K562 (cell line): ENCODE measurements at regions not wholly inside any gene's neighbourhood (a gene's known extent, or its start where the extent isn't known, plus 50 kb on each side); places are given as distances from the start of the nearest gene placed in this dataset.

Experiments
- ATAC-seq: fragments of 200-7000 bp; cut with Tn5 transposase; 3 replicates; pipeline ENCODE4 v1.9.1; 2020; ENCODE audit warnings: moderate library complexity
- BruUV-seq: library from RNA; stranded (reverse); fragments of 400-500 nt; replicated peaks from 2 replicates; lab custom pipeline; 2021; lab: Mats Ljungman, UMichigan
- CTCF ChIA-PET: fragments of 300-600 bp; formaldehyde crosslinking; extraction: SDS; loops from one replicate; lab custom pipeline; 2021; ENCODE audit warnings: low intra/inter-chr PET ratio; lab: Yijun Ruan, JAX
- POLR2A ChIA-PET: fragments of 300-600, 350-650 bp; sonication (Branson Sonifier 250); formaldehyde crosslinking; extraction: SDS; loops from one replicate; lab custom pipeline; 2021; ENCODE audit warnings: antibody characterized with exemption, inconsistent platforms; lab: Yijun Ruan, JAX
- DNase-seq, 4 experiments: peaks; one replicate each; pipeline versions ENCODE4 v3.0.0 to v3.0.0-alpha.2; 2011 to 2018; ENCODE audit warnings: low spot score in 3 of 4, mixed read lengths in 3 of 4; ENCODE audit errors: extremely low read depth in 1 of 4
- FAIRE-seq: peaks from 2 replicates; lab custom pipeline; 2011; peaks lifted over from hg19 to GRCh38; lab: Jason Lieb, UNC
- H2AFZ ChIP-seq: 2 replicates; pipeline ENCODE4 v1.6.0; 2011; ENCODE audit warnings: low read depth, low read length, control low read depth, inconsistent platforms
- H3K27ac ChIP-seq: fragments of 200-600 bp; 3 replicates; pipeline ENCODE4 v1.8.0; 2011; ENCODE audit warnings: low read depth, mild to moderate bottlenecking, control low read depth, inconsistent platforms, low read length, moderate library complexity, mixed read lengths; ENCODE audit errors: extremely low read depth
- H3K27me3 ChIP-seq, 2 experiments: fragments of 300-600 bp in 1 of 2; 2 replicates in 1 of 2; 3 replicates in 1 of 2; pipeline versions ENCODE4 v1.6.0 to v1.8.0; 2011; ENCODE audit warnings: inconsistent platforms in 2 of 2, low read length in 2 of 2, mild to moderate bottlenecking in 1 of 2, mixed read lengths in 1 of 2, moderate library complexity in 1 of 2; ENCODE audit not compliant: control insufficient read depth in 2 of 2, insufficient read depth in 2 of 2
- H3K36me3 ChIP-seq: fragments of 300-600 bp; 3 replicates; pipeline ENCODE4 v1.8.0; 2011; ENCODE audit warnings: mild to moderate bottlenecking, low read length, inconsistent platforms; ENCODE audit not compliant: control insufficient read depth, insufficient read depth
- H3K4me1 ChIP-seq, 2 experiments: fragments of 200-600 bp in 1 of 2; replicated peaks in 1 of 2; 2 replicates in 1 of 2; 3 replicates in 1 of 2; pipeline versions ENCODE4 v1.5.1 to v1.8.0; 2011; ENCODE audit warnings: inconsistent platforms in 2 of 2, low read length in 2 of 2, mild to moderate bottlenecking in 1 of 2, mixed read lengths in 1 of 2, moderate library complexity in 1 of 2; ENCODE audit not compliant: control insufficient read depth in 2 of 2, insufficient read depth in 2 of 2
- H3K4me2 ChIP-seq: 2 replicates; pipeline ENCODE4 v1.6.1; 2011; ENCODE audit warnings: low read length, control low read depth, inconsistent platforms, mixed read lengths; ENCODE audit not compliant: insufficient read depth
- H3K4me3 ChIP-seq: fragments of 200-600 bp; sonication (generic), shearing (Covaris generic); 2 replicates; pipeline ENCODE4 v1.5.1; 2016; ENCODE audit warnings: control low read depth, inconsistent platforms
- H3K79me2 ChIP-seq: fragments of 200-600 bp; 3 replicates; pipeline ENCODE4 v1.8.0; 2011; ENCODE audit warnings: low read length, inconsistent platforms; ENCODE audit not compliant: control insufficient read depth, insufficient read depth
- H3K9ac ChIP-seq, 2 experiments: 2 replicates each; pipeline versions ENCODE4 v1.6.0 to v1.6.1; 2011; ENCODE audit warnings: low read depth in 2 of 2, low read length in 2 of 2, control low read depth in 1 of 2, inconsistent platforms in 1 of 2, mild to moderate bottlenecking in 1 of 2, mixed read lengths in 1 of 2; ENCODE audit not compliant: insufficient read depth in 1 of 2
- H3K9me1 ChIP-seq: one replicate; pipeline ENCODE4 v1.6.0; 2011; ENCODE audit warnings: inconsistent platforms, mild to moderate bottlenecking, low read length, moderate library complexity; ENCODE audit not compliant: control insufficient read depth, insufficient read depth
- H3K9me3 ChIP-seq: replicated peaks from 2 replicates; pipeline ENCODE4 v1.5.1; 2011; ENCODE audit warnings: low read depth, low read length, inconsistent platforms; ENCODE audit not compliant: control insufficient read depth, insufficient read depth
- H4K20me1 ChIP-seq: replicated peaks from 2 replicates; pipeline ENCODE4 v1.6.1; 2011; ENCODE audit warnings: low read length, inconsistent platforms, mixed read lengths; ENCODE audit not compliant: control insufficient read depth, insufficient read depth
- HDAC8 ChIP-seq: fragments of 450-650 bp; IDR thresholded peaks from 2 replicates; pipeline ENCODE4 v1.6.1; 2016; ENCODE audit warnings: mild to moderate bottlenecking, missing genetic modification characterization, moderate library complexity, missing compliant biosample characterization
- HEY1 ChIP-seq: fragments of 250-450 bp; sonication (Bioruptor Pico); IDR thresholded peaks from 2 replicates; pipeline ENCODE4 v1.5.0; 2020; ENCODE audit warnings: mild to moderate bottlenecking, moderate library complexity, borderline replicate concordance
- KAT8 ChIP-seq: fragments of 450-650 bp; IDR thresholded peaks from 2 replicates; pipeline ENCODE4 v1.6.1; 2016; ENCODE audit warnings: low read depth, mild to moderate bottlenecking
- LEF1 ChIP-seq: fragments of 450-650 bp; IDR thresholded peaks from 2 replicates; pipeline ENCODE4 v1.6.1; 2016; ENCODE audit warnings: mild to moderate bottlenecking
- NR1H2 ChIP-seq: sonication (generic); formaldehyde crosslinking; IDR thresholded peaks from 2 replicates; pipeline ENCODE4 v1.4.0; 2020; ENCODE audit warnings: mild to moderate bottlenecking, missing genetic modification reagents
- NR2C1 ChIP-seq, 2 experiments: fragments of 450-650 bp; IDR thresholded peaks; 2 replicates each; pipeline ENCODE4 v1.6.1; 2017; ENCODE audit warnings: mild to moderate bottlenecking in 2 of 2, antibody characterized with exemption in 1 of 2, inconsistent platforms in 1 of 2, missing compliant biosample characterization in 1 of 2, missing genetic modification characterization in 1 of 2
- ZBTB33 ChIP-seq: sonication (generic); formaldehyde crosslinking; IDR thresholded peaks from 2 replicates; pipeline ENCODE4 v1.8.1; 2023; ENCODE audit warnings: mild to moderate bottlenecking, missing genetic modification reagents
- WGBS: fragments of 100-300 bp; shearing (Covaris generic); methylation state at CpG from one replicate; pipeline ENCODE4 v1.1.6; 2016; ENCODE audit warnings: low coverage, mixed read lengths; ENCODE audit not compliant: insufficient coverage; ENCODE audit errors: missing lambda C conversion rate; 5-methylcytosine and 5-hydroxymethylcytosine counted together
- in situ Hi-C: fragments of 300-500 bp; cut with MboI; formaldehyde crosslinking; loops from 4 replicates; pipeline ENCODE4 v1.15.0; 2018; ENCODE audit warnings: inconsistent platforms, mixed read lengths
- intact Hi-C: fragments of 100-400 bp; cut with micrococcal nuclease; formaldehyde crosslinking; loops from 2 replicates; pipeline ENCODE4 v1.14.2; 2022

DNA sequence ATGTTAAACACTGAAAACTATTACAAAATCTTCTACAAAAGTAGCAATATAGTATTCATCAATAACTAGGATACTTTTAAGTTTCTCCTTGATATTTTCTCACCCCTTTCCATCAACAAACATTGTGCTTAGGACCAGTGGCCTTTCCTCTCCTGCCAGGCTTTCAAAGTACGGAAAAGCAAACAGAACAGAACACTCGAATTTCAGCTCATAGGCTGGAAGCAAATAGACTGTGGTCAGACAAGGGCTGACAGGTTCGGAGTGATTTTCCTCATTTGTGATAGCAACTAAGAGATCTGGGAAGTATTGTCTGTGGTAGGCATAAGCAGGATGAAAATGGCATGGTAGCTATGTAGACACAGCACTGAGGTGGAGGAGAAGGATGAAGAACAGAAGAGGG lies 68.6 kb upstream of the SORBS2 start:
- H2AFZ ChIP-seq: no peak overlapping the region
- no peaks in the 10 kb centered on the region for H3K36me3 ChIP-seq
- CTCF ChIA-PET: no interaction called here
- H3K9me1 ChIP-seq: no peaks in the 10 kb centered on the region
- H4K20me1 ChIP-seq: no peaks in the 10 kb centered on the region
- H3K4me3 ChIP-seq: no peak overlapping the region
- POLR2A ChIA-PET: no interaction called here
- H3K9me3 ChIP-seq: no peaks in the 10 kb centered on the region
- in situ Hi-C loops: no loop called here
- no peaks in the 10 kb centered on the region for H3K79me2 ChIP-seq
- intact Hi-C loops: no loop called here
- H3K27me3 ChIP-seq: no peaks in the 10 kb centered on the region; a peak in 1 of 5 replicates
- no TSS peak for BruUV-seq
- no peak for FAIRE-seq
- H3K4me2 ChIP-seq: no peak overlapping the region
- no peak for TF ChIP-seq ZBTB33 (CRISPR knock-in tag)
- TF ChIP-seq HDAC8 (tag): no peak
- TF ChIP-seq HEY1: no peak
- no peak for TF ChIP-seq NR2C1 (IDR thresholded peaks at IDR 0.05)
- TF ChIP-seq NR2C1 (tag; IDR thresholded peaks at IDR 0.05): no peak
- TF ChIP-seq LEF1: no peak
- no peak for TF ChIP-seq NR1H2 (CRISPR knock-in tag)
- TF ChIP-seq KAT8: no peak
- DNase-seq: no peak
- no peak overlapping the region for H3K9ac ChIP-seq
- no peak for ATAC-seq
- H3K4me1 ChIP-seq: no peaks in the 10 kb centered on the region
- 0% methylated on average over 3 of the region's 3 CpGs for WGBS
- H3K27ac ChIP-seq: no peak overlapping the region
